ENCODE measurements at regions not wholly inside any gene's neighbourhood (a gene's known extent, or its start where the extent isn't known, plus 50 kb on each side); places are given as distances from the start of the nearest gene placed in this dataset.
"Not testable (repeated sequence)": the region's sequence is repeated elsewhere in the genome, so short reads cannot be mapped to it uniquely, and the experiment has no call there.

GRCh38 chr9:87049929-87050608 lies 102.8 kb upstream of the GAS1 start:
- DNase-seq, result not testable (repeated sequence)

DNA sequence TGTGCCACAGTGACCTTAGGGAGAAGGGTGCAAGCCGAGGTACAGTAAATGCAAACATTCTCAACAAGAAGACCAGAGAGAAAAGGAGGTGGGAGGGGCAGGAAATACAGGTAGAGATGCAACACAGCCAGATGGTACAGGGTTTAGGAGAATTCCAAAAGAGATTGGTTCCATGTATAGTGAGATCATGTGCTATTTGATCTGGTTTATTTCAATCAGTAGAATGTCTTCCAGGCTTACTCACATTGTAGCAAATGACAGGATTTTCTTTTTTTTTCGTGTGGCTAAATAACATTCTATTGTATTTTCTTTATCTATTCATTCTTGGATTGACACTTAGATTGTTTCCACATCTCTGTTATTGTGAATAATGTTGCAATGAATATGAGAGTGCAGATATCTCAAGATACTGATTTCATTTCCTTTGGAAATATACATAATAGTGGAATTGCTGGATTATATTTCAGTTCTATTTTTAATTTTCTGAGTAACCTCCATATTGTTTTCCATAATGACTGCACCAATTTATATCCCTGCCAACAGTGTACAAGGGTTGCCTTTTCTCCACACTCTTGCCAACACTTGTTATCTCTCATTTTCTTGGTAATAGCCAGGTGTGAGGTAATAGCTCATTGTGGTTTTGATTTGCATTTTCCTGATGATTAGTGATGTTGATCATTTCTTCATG lies 107.8 kb upstream of the GAS1 start:
- no peak for DNase-seq

DNA sequence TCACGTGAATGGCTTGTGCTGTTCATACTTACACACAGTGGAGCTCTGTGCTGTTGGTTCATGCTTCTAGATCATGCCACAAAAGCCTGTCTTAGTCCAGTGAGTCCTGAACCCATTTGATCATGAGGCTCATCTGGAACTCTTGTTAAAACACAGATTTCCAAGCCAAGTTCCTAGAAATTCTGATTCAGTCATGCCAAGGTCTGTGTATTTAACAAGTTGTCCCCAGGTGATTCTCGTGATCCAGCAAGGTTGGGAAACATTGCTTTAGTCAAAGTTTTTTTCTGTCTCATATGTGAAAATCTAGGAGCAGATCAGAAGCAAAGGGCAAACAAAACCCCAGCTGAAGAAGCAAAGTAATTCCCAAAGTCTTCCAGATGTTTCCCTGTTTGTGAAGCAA lies 112.5 kb upstream of the GAS1 start:
- no peak for DNase-seq

- no peak for DNase-seq
Observed at GRCh38 chr9:87062746-87063145, 115.4 kb upstream of the GAS1 start.

DNA sequence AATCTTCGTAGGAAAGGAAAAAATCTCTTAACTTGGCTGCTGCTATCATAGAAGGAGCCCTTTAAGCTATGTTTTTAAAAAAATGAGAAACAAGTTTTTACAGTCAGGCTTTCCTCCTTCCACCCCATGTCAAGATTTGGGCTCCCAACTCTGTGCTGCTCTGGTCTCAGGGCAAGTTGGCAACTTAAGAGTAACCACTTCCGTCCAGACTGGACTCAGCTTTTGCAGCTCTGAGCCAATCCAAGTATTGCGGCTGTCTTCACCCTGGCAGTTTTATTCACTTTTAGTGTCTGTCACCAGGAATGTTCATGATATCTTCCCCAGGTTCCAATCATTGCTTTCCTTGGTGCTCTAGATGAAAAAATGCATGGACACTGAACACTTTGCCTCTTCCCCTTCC lies 115.9 kb upstream of the GAS1 start:
- no peak for DNase-seq

GRCh38 chr9:87063871-87064270 lies 116.6 kb upstream of the GAS1 start:
- no peak for DNase-seq

- DNase-seq, result no peak
Observed at GRCh38 chr9:87064311-87064710, 117.0 kb upstream of the GAS1 start.

DNA sequence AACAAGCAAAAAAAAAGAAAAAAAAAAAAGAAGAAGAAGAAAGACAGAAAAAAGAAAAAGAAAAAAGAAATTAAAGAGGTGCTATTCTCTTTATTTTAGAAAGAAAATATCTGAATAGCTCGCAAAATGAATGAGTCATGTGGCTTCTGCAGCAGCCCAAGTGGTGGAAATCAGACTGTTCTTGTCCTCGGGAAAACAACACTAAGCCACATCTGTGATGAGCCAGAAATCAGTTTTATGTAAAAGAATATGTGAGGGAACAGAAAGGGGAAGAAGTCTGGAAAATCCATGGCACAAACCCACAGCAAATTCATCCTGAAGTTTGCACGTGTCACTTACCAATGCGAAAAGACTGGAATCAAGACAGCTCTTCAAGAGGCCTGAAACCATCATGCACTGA lies 118.7 kb upstream of the GAS1 start:
- no peak for DNase-seq

DNA sequence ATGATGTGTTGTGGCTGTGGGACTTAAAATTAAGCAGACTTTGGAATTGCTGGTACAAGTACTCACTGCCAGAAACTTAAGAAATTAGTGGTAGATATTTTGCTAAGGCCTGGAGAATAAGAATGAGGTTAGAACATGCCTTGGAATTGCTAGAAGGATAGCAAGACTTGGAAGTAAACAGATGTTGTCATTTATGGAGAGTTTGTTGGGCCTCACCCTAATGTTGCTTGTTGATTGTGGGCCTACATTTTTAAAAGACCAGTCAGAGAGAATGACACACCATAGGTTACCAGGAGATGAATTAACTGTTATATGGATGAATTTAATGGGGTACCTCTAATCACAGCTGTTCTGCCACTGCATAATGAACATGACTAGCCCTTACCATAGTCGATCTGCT lies 120.1 kb upstream of the GAS1 start:
- DNase-seq, result no peak

GRCh38 chr9:87068177-87068840 lies 121.0 kb upstream of the GAS1 start:
- DNase-seq, result no peak

DNA sequence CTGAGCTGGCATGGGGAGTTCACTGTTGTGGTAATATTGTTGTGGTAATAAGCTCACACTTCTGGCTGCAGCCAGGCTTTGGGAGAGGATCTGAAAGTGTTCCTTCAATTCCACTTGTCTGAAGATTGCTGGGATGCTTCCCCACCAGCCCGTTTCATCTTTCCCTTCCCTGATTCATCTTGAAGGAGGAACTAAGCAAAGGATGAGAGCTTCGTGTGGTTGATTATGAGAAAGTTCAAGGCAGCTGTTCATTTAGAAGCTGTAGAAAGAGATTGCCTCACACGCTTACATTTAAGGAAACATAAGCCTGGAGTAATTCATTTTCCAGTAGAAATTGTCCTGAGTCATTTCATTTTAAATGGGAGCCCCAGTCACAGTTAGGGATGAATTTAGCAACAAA lies 122.4 kb upstream of the GAS1 start:
- DNase-seq, result no peak

DNA sequence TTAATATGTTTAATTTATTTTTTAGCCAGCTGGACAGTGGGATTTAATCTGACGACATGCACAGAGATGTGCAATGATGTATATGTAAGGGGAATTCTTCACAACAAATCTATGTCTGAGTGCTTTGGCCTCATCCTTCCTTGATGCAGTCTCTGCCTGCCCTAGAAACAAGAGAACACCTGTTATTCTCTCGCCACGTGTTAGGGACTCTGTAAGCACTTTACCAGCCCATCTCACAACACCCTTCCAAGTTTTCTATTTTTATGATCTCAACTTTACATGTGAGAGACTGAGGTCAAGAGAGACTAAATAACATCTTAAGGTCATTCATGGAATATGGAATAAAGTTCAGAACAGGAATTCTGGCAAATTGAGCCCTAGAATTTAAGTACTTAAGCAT lies 123.0 kb upstream of the GAS1 start:
- DNase-seq, result no peak

DNA sequence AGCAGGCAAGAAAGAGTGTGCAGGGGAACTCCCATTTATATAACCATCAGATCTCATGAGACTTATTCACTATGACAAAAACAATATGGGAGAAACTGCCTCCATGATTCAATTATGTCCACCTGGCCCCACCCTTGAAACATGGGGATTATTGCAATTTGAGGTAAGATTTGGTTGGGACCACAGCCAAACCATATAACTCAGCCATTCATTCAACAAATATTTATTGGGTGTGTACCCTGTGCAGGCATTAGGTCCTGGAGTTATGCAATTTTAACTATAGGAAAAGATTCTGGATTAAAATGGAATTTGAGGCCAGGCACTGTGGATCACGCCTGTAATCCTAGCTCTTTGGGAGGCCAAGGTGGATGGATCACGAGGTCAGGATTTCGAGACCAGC lies 124.2 kb upstream of the GAS1 start:
- no peak for DNase-seq

DNA sequence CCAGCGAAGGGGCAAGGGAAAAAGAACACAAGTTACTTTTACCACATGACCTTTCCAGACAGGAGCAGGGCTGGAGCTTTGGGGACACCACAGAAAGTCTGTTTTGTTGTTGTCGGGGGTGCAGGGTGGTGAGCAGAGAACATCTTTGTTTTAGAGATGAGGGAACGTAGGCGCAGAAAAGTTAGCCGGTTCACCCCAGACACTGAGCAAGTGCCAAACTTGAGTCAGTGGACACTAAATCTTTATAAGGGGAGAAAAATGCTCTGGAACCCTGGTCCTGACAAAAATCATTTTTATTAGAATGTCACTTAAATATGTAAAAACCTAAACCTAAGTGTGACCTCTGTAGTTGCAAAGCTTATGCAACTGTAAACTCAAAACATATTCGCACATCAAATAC lies 126.4 kb upstream of the GAS1 start:
- no peak for DNase-seq

GRCh38 chr9:87075537-87075936 lies 128.2 kb upstream of the GAS1 start:
- no peak for DNase-seq

- DNase-seq, result no peak
Observed at GRCh38 chr9:87076825-87077224, 129.5 kb upstream of the GAS1 start.

- DNase-seq, result no peak
Observed at GRCh38 chr9:87077986-87078385, 130.7 kb upstream of the GAS1 start.

- no peak for DNase-seq
Observed at GRCh38 chr9:87080512-87081264, 133.4 kb upstream of the GAS1 start.

DNA sequence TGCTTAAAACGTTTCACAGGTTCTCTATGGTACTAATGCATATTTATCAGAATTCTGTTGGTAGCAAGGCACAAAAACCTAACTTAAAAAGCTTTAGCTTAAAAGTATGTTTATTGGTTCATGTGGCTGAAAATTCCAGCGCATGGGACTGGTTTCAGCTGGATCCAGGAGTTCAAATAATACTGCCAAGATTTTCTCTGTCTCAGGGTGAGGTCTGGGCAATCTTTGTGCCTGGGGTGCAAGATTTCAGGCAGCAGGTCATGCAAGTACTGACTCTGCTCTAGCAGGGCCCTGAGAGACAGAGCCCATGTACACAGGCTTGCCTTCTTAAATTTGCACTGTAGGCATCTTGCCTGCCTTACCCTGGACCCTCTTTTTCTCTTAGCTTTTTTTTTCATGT lies 134.2 kb upstream of the GAS1 start:
- DNase-seq, result no peak

GRCh38 chr9:87083986-87084385 lies 136.7 kb upstream of the GAS1 start:
- DNase-seq, result no peak

- DNase-seq, result no peak
Observed at GRCh38 chr9:87084407-87084806, 137.1 kb upstream of the GAS1 start.

- DNase-seq, result no peak
Observed at GRCh38 chr9:87085073-87085472, 137.8 kb upstream of the GAS1 start.

- no peak for DNase-seq
Observed at GRCh38 chr9:87085521-87085920, 138.2 kb upstream of the GAS1 start.

All from femur (tissue), 1 donor.